ENCODE measurements at regions not wholly inside any gene's neighbourhood (a gene's known extent, or its start where the extent isn't known, plus 50 kb on each side); places are given as distances from the start of the nearest gene placed in this dataset.

- no peak for TF ChIP-seq POLR2A (IDR thresholded peaks at IDR 0.05)
- TF ChIP-seq CTCF (IDR thresholded peaks at IDR 0.05): no peak
Measured at GRCh38 chr22:44430716-44431115, 67.3 kb downstream of the RTL6 start.

Measured in gastroesophageal sphincter (tissue), 3 donors.